OCI-LY7 (cell line): ENCODE measurements at regions not wholly inside any gene's neighbourhood (a gene's known extent, or its start where the extent isn't known, plus 50 kb on each side); places are given as distances from the start of the nearest gene placed in this dataset.

ENCODE experiments used
- BruUV-seq: library from RNA; stranded (reverse); fragments of 400-500 nt; replicated peaks from 2 replicates; lab custom pipeline; 2021; lab: Mats Ljungman, UMichigan
- CTCF ChIA-PET: fragments of 300-600 bp; sonication (Branson Sonifier 250); formaldehyde crosslinking; loops from one replicate; lab custom pipeline; 2022; ENCODE audit warnings: antibody characterized with exemption; ENCODE audit not compliant: unreplicated experiment; lab: Charles Lee
- POLR2A ChIA-PET: fragments of 300-600 bp; sonication (Branson Sonifier 250); formaldehyde crosslinking; loops from one replicate; lab custom pipeline; 2022; ENCODE audit warnings: antibody characterized with exemption; lab: Charles Lee
- DNase-seq: peaks from one replicate; pipeline ENCODE4 v3.0.0-alpha.2; 2015; ENCODE audit warnings: low spot score
- H2AFZ ChIP-seq: fragments of 200-600 bp; sonication (generic), shearing (Covaris generic); 2 replicates; pipeline ENCODE4 v1.6.1; 2014; ENCODE audit warnings: mild to moderate bottlenecking, antibody characterized with exemption, low read length, moderate library complexity
- H3K27ac ChIP-seq: fragments of 200-600 bp; sonication (generic); 2 replicates; pipeline ENCODE4 v1.5.1; 2014; ENCODE audit warnings: mixed run types, low read depth, mild to moderate bottlenecking, moderate library complexity, low read length, inconsistent platforms; ENCODE audit not compliant: poor library complexity, severe bottlenecking
- H3K36me3 ChIP-seq: fragments of 200-600 bp; sonication (generic); 2 replicates; pipeline ENCODE4 v1.6.1; 2014; ENCODE audit warnings: mild to moderate bottlenecking, antibody characterized with exemption, low read length, moderate library complexity, mixed read lengths; ENCODE audit not compliant: insufficient read depth
- H3K4me1 ChIP-seq: fragments of 200-600 bp; sonication (generic); 2 replicates; pipeline ENCODE4 v1.5.1; 2014; ENCODE audit warnings: mild to moderate bottlenecking, low read length; ENCODE audit not compliant: insufficient read depth, poor library complexity, severe bottlenecking
- H3K4me2 ChIP-seq: fragments of 200-600 bp; sonication (generic); 2 replicates; pipeline ENCODE4 v1.6.1; 2014; ENCODE audit warnings: mild to moderate bottlenecking, low read length
- H3K4me3 ChIP-seq: fragments of 200-600 bp; sonication (generic); 2 replicates; pipeline ENCODE4 v1.5.1; 2014; ENCODE audit warnings: mild to moderate bottlenecking, low read depth, low read length; ENCODE audit not compliant: poor library complexity, severe bottlenecking
- H3K79me2 ChIP-seq: fragments of 200-600 bp; sonication (generic); 2 replicates; pipeline ENCODE4 v1.6.1; 2016; ENCODE audit warnings: low read depth, mild to moderate bottlenecking, low read length, moderate library complexity, mixed read lengths; ENCODE audit not compliant: insufficient read depth
- H3K9me2 ChIP-seq: fragments of 200-600 bp; sonication (generic); 2 replicates; pipeline ENCODE4 v1.6.1; 2016; ENCODE audit warnings: mild to moderate bottlenecking, low read length, mixed read lengths; ENCODE audit not compliant: insufficient read depth
- H3K9me3 ChIP-seq: fragments of 200-600 bp; sonication (generic); 2 replicates; pipeline ENCODE4 v1.6.1; 2014; ENCODE audit warnings: mild to moderate bottlenecking, mixed run types, low read length, mixed read lengths
- H4K20me1 ChIP-seq: fragments of 200-600 bp; sonication (generic); 2 replicates; pipeline ENCODE4 v1.6.1; 2014; ENCODE audit warnings: mild to moderate bottlenecking, antibody characterized with exemption, low read length, moderate library complexity, mixed read lengths; ENCODE audit not compliant: insufficient read depth
- CTCF ChIP-seq: fragments of 200-600 bp; sonication (generic); conservative IDR thresholded peaks from 2 replicates; pipeline ENCODE4 v1.5.1; 2014; ENCODE audit warnings: mild to moderate bottlenecking, antibody characterized with exemption, low read length, moderate library complexity, mixed read lengths
- EZH2phosphoT487 ChIP-seq: fragments of 200-600 bp; sonication (generic); IDR thresholded peaks from 2 replicates; pipeline ENCODE4 v1.6.1; 2018; ENCODE audit warnings: low read depth, borderline replicate concordance, mild to moderate bottlenecking, mixed run types, antibody characterized with exemption, low read length, moderate library complexity, mixed read lengths
- intact Hi-C: fragments of 100-400 bp; cut with micrococcal nuclease; formaldehyde crosslinking; loops from one replicate; pipeline ENCODE4 v1.10.0; 2022; ENCODE audit not compliant: unreplicated experiment

DNA sequence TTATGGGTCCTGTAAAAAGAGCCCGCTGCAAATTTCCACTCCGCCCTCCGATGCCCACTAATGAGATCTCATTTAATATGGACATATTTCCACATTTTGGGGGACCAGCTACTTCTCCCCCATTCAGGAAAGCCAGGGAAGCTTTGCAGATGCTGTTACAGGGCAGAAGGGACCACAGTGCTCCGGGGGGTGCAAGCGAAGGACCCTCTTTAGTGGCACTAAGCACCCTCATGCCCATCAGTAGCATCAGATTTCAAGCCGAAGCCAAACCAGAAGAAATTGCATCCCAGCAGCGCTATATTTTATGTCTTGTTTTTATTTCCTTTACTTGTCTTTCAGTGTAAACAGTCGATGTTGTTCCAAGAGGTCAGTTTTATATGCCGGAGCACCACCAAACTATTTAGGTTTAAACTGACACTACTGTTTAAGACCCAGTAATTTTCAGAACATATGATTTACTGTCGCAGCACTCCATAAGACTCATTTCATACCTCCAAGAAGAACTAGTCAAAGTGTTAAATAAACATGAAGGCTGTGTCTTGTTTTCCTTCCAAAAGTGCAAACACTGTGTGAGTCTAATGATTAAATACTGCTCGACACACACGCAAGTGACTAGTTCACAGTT is 122.2 kb upstream of the MGMT start:
- no peaks in the 10 kb centered on the region for H3K9me3 ChIP-seq
- no peaks in the 10 kb centered on the region for H3K4me1 ChIP-seq
- ChIA-PET POLR2A (no interaction called here), CTCF (no interaction called here)
- no peak overlapping the region for H3K27ac ChIP-seq
- no peaks in the 10 kb centered on the region for H3K79me2 ChIP-seq
- TF ChIP-seq EZH2phosphoT487 (no peak), CTCF (no peak)
- intact Hi-C loops: no loop called here
- H3K4me2 ChIP-seq: no peak overlapping the region
- H3K36me3 ChIP-seq: no peaks in the 10 kb centered on the region
- no peak for DNase-seq
- no peaks in the 10 kb centered on the region for H4K20me1 ChIP-seq
- H3K9me2 ChIP-seq: no peaks in the 10 kb centered on the region
- H3K4me3 ChIP-seq: no peak overlapping the region
- no TSS peak for BruUV-seq
- H2AFZ ChIP-seq: no peak overlapping the region

- H3K4me2 ChIP-seq: no peak overlapping the region
- ChIA-PET POLR2A (no interaction called here), CTCF (no interaction called here)
- no peaks in the 10 kb centered on the region for H3K36me3 ChIP-seq
- no TSS peak for BruUV-seq
- no peaks in the 10 kb centered on the region for H3K9me3 ChIP-seq
- DNase-seq: no peak
- intact Hi-C loops: no loop called here
- no peak for TF ChIP-seq EZH2phosphoT487
- no peak for TF ChIP-seq CTCF
- no peak overlapping the region for H3K4me3 ChIP-seq
- no peak overlapping the region for H3K27ac ChIP-seq
- H3K4me1 ChIP-seq: no peaks in the 10 kb centered on the region
- no peak overlapping the region for H2AFZ ChIP-seq
- H4K20me1 ChIP-seq: no peaks in the 10 kb centered on the region
- H3K79me2 ChIP-seq: no peaks in the 10 kb centered on the region
- no peaks in the 10 kb centered on the region for H3K9me2 ChIP-seq
Observed at GRCh38 chr10:129345763-129346162, 121.3 kb upstream of the MGMT start.

- Histone ChIP-seq H3K4me2 (no peak overlapping the region), H3K4me1 (no peaks in the 10 kb centered on the region), H3K4me3 (no peak overlapping the region), H2AFZ (no peak overlapping the region), H3K27ac (no peak overlapping the region), H3K36me3 (no peaks in the 10 kb centered on the region), H3K9me2 (no peaks in the 10 kb centered on the region), H3K79me2 (no peaks in the 10 kb centered on the region), H4K20me1 (no peaks in the 10 kb centered on the region), H3K9me3 (no peaks in the 10 kb centered on the region)
- ChIA-PET CTCF (no interaction called here), POLR2A (no interaction called here)
- TF ChIP-seq CTCF (no peak), EZH2phosphoT487 (no peak)
- no TSS peak for BruUV-seq
- no peak for DNase-seq
- intact Hi-C loops: no loop called here
Observed at GRCh38 chr10:129350690-129351089, 116.4 kb upstream of the MGMT start.
